ENCODE measurements at regions not wholly inside any gene's neighbourhood (a gene's known extent, or its start where the extent isn't known, plus 50 kb on each side); places are given as distances from the start of the nearest gene placed in this dataset.

GRCh38 chr11:134712228-134713145 lies 300.4 kb upstream of the B3GAT1 start (continued):
- TF ChIP-seq DRAP1 (CRISPR knock-in tag; IDR thresholded peaks at IDR 0.05) = no peak
- TF ChIP-seq PHF8 (CRISPR knock-in tag; IDR thresholded peaks at IDR 0.05) = no peak

DNA sequence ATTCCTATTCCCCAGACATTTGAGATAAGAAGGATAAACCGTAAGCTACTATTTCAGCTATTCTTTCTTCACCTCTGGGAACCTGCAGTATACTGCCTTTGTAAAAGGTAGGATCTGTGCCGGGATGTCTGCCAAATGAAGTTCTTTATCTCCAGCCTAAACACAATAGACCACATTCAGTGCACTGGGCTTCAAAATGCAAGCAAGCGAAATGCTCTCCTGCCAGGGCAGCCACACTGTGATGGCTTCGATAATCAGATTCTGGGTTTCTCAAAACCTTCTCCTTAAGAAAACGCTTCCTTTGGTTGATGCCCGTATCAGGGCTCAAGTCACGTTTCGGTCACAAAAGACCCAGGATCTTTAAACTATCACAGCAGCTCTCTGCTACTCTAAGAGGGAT lies 299.5 kb upstream of the B3GAT1 start:
- Histone ChIP-seq H3K4me1 (ENCODE audit: insufficient read depth, low read length) (no peaks in the 10 kb centered on the region), H3K36me3 (replicated peaks in 1 of 2; ENCODE audit: control insufficient read depth in 1 of 2, insufficient read depth in 2 of 2, low read length in 2 of 2) (no peaks in the 10 kb centered on the region), H2AFZ (ENCODE audit: low read length) (no peak overlapping the region), H3K9ac (ENCODE audit: insufficient read depth, low read depth, low read length) (no peak overlapping the region), H3K9me3 (ENCODE audit: low read length) (no peaks in the 10 kb centered on the region), H4K20me1 (ENCODE audit: insufficient read depth, low read length) (no peaks in the 10 kb centered on the region), H3K4me3 (replicated peaks in 1 of 3; ENCODE audit: insufficient read depth in 1 of 3, low read depth in 2 of 3, low read length in 3 of 3) (no peak overlapping the region), H3K27me3 (ENCODE audit: control insufficient read depth in 1 of 2, insufficient read depth in 2 of 2, low read length in 2 of 2) (peaks cover 2 to 9% of the 10 kb centered on the region in 2 experiments; a peak in 3 of 5 replicates), H3K4me2 (ENCODE audit: low read depth, low read length) (no peak overlapping the region), H3K27ac (ENCODE audit: extremely low read length, insufficient read depth, low read length) (no peak overlapping the region), H3K79me2 (ENCODE audit: insufficient read depth, low read length) (no peaks in the 10 kb centered on the region)
- DNase-seq (ENCODE audit: low spot score) (no peak), FAIRE-seq (no peak), ATAC-seq (no peak)
- in situ Hi-C loops (cut with HindIII; ENCODE audit: extremely low pct_ligation_motif_present, low pct_unique_long_range_greater_than_20kb) = no loop called here
- CTCF ChIA-PET (ENCODE audit: low intra/inter-chr PET ratio, low total read pairs) = no interaction called here
- BruUV-seq (replicated peaks) = no TSS peak
- POLR2A ChIA-PET = no interaction called here
- intact Hi-C loops (cut with micrococcal nuclease; ENCODE audit: unreplicated experiment) = no loop called here
- TF ChIP-seq ZHX1 (CRISPR knock-in tag; IDR thresholded peaks at IDR 0.05; ENCODE audit: low read depth) = no peak
- no peak for TF ChIP-seq RFX1 (IDR thresholded peaks at IDR 0.05)
- no peak for TF ChIP-seq ZC3H4 (CRISPR knock-in tag; IDR thresholded peaks at IDR 0.05; ENCODE audit: borderline replicate concordance)
- TF ChIP-seq ZKSCAN5 (CRISPR knock-in tag; IDR thresholded peaks at IDR 0.05) = no peak
- no peak for TF ChIP-seq JUN (CRISPR knock-in tag; IDR thresholded peaks at IDR 0.05)
- TF ChIP-seq SOX6 (IDR thresholded peaks at IDR 0.05) = no peak
- no peak for TF ChIP-seq SOX6 (CRISPR knock-in tag; IDR thresholded peaks at IDR 0.05)
- WGBS (ENCODE audit: low lambda C conversion rate) = 32% methylated on average over 8 of the region's 8 CpGs
